H1 (cell line): ENCODE measurements at regions not wholly inside any gene's neighbourhood (a gene's known extent, or its start where the extent isn't known, plus 50 kb on each side); places are given as distances from the start of the nearest gene placed in this dataset.

Experiments used
- CTCF ChIA-PET: fragments of 300-600 bp; sonication (Branson Sonifier 250); formaldehyde crosslinking; loops from one replicate; lab custom pipeline; 2021; ENCODE audit not compliant: partially characterized antibody; lab: Charles Lee
- POLR2A ChIA-PET: fragments of 300-600 bp; sonication (Branson Sonifier 250); formaldehyde crosslinking; loops from one replicate; lab custom pipeline; 2021; ENCODE audit warnings: inconsistent platforms; ENCODE audit not compliant: partially characterized antibody; lab: Charles Lee
- DNase-seq, 2 experiments: peaks; one replicate each; pipeline versions ENCODE4 v3.0.0 to v3.0.0-alpha.2; 2010 to 2022; ENCODE audit warnings: low spot score in 2 of 2, low read depth in 1 of 2, mixed read lengths in 1 of 2
- FAIRE-seq: peaks from 2 replicates; lab custom pipeline; 2011; peaks lifted over from hg19 to GRCh38; lab: Jason Lieb, UNC
- H2AFZ ChIP-seq: 2 replicates; pipeline ENCODE4 v1.8.1; 2012; ENCODE audit warnings: low read length, inconsistent platforms
- H2AK5ac ChIP-seq: 2 replicates; pipeline ENCODE4 v1.6.1; 2013; ENCODE audit warnings: low read depth, low read length
- H2BK120ac ChIP-seq: replicated peaks from 2 replicates; pipeline ENCODE3; 2013; ENCODE audit warnings: low read depth, low read length, inconsistent platforms
- H2BK12ac ChIP-seq: 2 replicates; pipeline ENCODE4 v1.6.1; 2013; ENCODE audit warnings: low read depth, low read length
- H2BK15ac ChIP-seq: 2 replicates; pipeline ENCODE4 v1.6.1; 2013; ENCODE audit warnings: low read length
- H2BK20ac ChIP-seq: 2 replicates; pipeline ENCODE4 v1.6.1; 2013; ENCODE audit warnings: low read length
- H2BK5ac ChIP-seq: 2 replicates; pipeline ENCODE4 v1.6.1; 2013; ENCODE audit warnings: low read depth, low read length
- H3K14ac ChIP-seq: 2 replicates; pipeline ENCODE4 v1.6.1; 2013; ENCODE audit warnings: inconsistent platforms; ENCODE audit not compliant: insufficient read length
- H3K18ac ChIP-seq: 2 replicates; pipeline ENCODE4 v1.6.1; 2013; ENCODE audit warnings: low read length; ENCODE audit errors: extremely low read depth
- H3K23ac ChIP-seq: 2 replicates; pipeline ENCODE4 v1.6.1; 2013; ENCODE audit warnings: inconsistent platforms; ENCODE audit not compliant: insufficient read length
- H3K23me2 ChIP-seq: 2 replicates; pipeline ENCODE4 v1.6.1; 2013; ENCODE audit warnings: low read depth, low read length
- H3K27ac ChIP-seq: 2 replicates; pipeline ENCODE4 v1.6.1; 2011; ENCODE audit warnings: low read depth, low read length, inconsistent platforms
- H3K27me3 ChIP-seq, 4 experiments: replicated peaks in 1 of 4; 1 replicate in 1 of 4; 2 replicates in 3 of 4; pipeline versions ENCODE4 v1.6.1 to v1.8.1; 2011 to 2013; ENCODE audit warnings: low read length in 3 of 4, mild to moderate bottlenecking in 3 of 4, inconsistent platforms in 2 of 4, mixed read lengths in 2 of 4, moderate library complexity in 1 of 4; ENCODE audit not compliant: control insufficient read depth in 3 of 4, insufficient read depth in 3 of 4; ENCODE audit errors: extremely low read depth in 1 of 4
- H3K36me3 ChIP-seq, 4 experiments: 2 replicates each; pipeline versions ENCODE4 v1.6.1 to v1.8.1; 2011 to 2013; ENCODE audit warnings: mild to moderate bottlenecking in 4 of 4, low read length in 3 of 4, moderate library complexity in 2 of 4, control low read depth in 1 of 4, inconsistent platforms in 1 of 4; ENCODE audit not compliant: insufficient read depth in 4 of 4, control insufficient read depth in 2 of 4
- H3K4ac ChIP-seq: replicated peaks from 2 replicates; pipeline ENCODE3; 2013; ENCODE audit warnings: low read length, low read depth, mixed read lengths, inconsistent platforms; ENCODE audit not compliant: insufficient read length
- H3K4me1 ChIP-seq, 4 experiments: replicated peaks in 1 of 4; 1 replicate in 1 of 4; 2 replicates in 3 of 4; pipeline versions ENCODE4 v1.6.1 to v1.8.1; 2011 to 2013; ENCODE audit warnings: low read length in 3 of 4, inconsistent platforms in 2 of 4, mixed read lengths in 1 of 4; ENCODE audit not compliant: insufficient read depth in 4 of 4, control insufficient read depth in 3 of 4
- H3K4me2 ChIP-seq, 2 experiments: 2 replicates each; pipeline versions ENCODE4 v1.6.1 to v1.8.1; 2011 to 2013; ENCODE audit warnings: low read depth in 2 of 2, low read length in 2 of 2, control low read depth in 1 of 2, inconsistent platforms in 1 of 2, mild to moderate bottlenecking in 1 of 2; ENCODE audit not compliant: insufficient read depth in 1 of 2
- H3K4me3 ChIP-seq, 4 experiments: fragments of 200-600, 300-600 bp in 1 of 4; sonication (generic), shearing (Covaris generic), sonication (Bioruptor Twin) in 1 of 4; 2 replicates each; pipeline versions ENCODE4 v1.5.1 to v1.8.1; 2011 to 2016; ENCODE audit warnings: low read length in 4 of 4, low read depth in 3 of 4, control low read depth in 2 of 4, inconsistent platforms in 2 of 4, mild to moderate bottlenecking in 2 of 4, mixed read lengths in 1 of 4, moderate library complexity in 1 of 4; ENCODE audit not compliant: insufficient read depth in 2 of 4; ENCODE audit errors: extremely low read depth in 1 of 4
- H3K56ac ChIP-seq: replicated peaks from 2 replicates; pipeline ENCODE3; 2013; ENCODE audit warnings: low read depth, mild to moderate bottlenecking, mixed read lengths, low read length, inconsistent platforms; ENCODE audit not compliant: insufficient read length
- H3K79me1 ChIP-seq: 2 replicates; pipeline ENCODE4 v1.6.1; 2013; ENCODE audit warnings: low read depth, low read length, control low read depth
- H3K79me2 ChIP-seq, 2 experiments: 2 replicates each; pipeline versions ENCODE4 v1.6.1 to v1.8.1; 2012 to 2013; ENCODE audit warnings: low read length in 2 of 2, mild to moderate bottlenecking in 2 of 2, inconsistent platforms in 1 of 2; ENCODE audit not compliant: insufficient read depth in 2 of 2, control insufficient read depth in 1 of 2
- H3K9ac ChIP-seq, 4 experiments: replicated peaks in 1 of 4; 1 replicate in 1 of 4; 2 replicates in 3 of 4; pipeline versions ENCODE4 v1.6.1 to v1.8.1; 2011 to 2013; ENCODE audit warnings: low read depth in 3 of 4, low read length in 3 of 4, control low read depth in 2 of 4, mild to moderate bottlenecking in 2 of 4, moderate library complexity in 2 of 4, inconsistent platforms in 1 of 4; ENCODE audit errors: extremely low read depth in 1 of 4
- H3K9me3 ChIP-seq, 2 experiments: 2 replicates each; pipeline versions ENCODE4 v1.6.1 to v1.8.1; 2012 to 2013; ENCODE audit warnings: mild to moderate bottlenecking in 2 of 2, moderate library complexity in 2 of 2, control low read depth in 1 of 2, inconsistent platforms in 1 of 2, low read depth in 1 of 2, low read length in 1 of 2, mixed read lengths in 1 of 2; ENCODE audit not compliant: insufficient read depth in 2 of 2
- H4K20me1 ChIP-seq, 2 experiments: replicated peaks in 1 of 2; 2 replicates each; pipeline versions ENCODE3 to v1.8.1; 2011 to 2013; ENCODE audit warnings: inconsistent platforms in 2 of 2, low read length in 2 of 2, mild to moderate bottlenecking in 1 of 2; ENCODE audit not compliant: insufficient read depth in 2 of 2, control insufficient read depth in 1 of 2
- H4K5ac ChIP-seq: 2 replicates; pipeline ENCODE4 v1.6.1; 2013; ENCODE audit warnings: low read length, low read depth, mixed read lengths, inconsistent platforms; ENCODE audit not compliant: insufficient read length
- H4K8ac ChIP-seq: 2 replicates; pipeline ENCODE4 v1.8.0; 2013; ENCODE audit warnings: mild to moderate bottlenecking, moderate library complexity, low read length, inconsistent platforms; ENCODE audit not compliant: insufficient read depth; ENCODE audit errors: extremely low read depth
- H4K91ac ChIP-seq: replicated peaks from 2 replicates; pipeline ENCODE3; 2013; ENCODE audit warnings: low read length, mixed read lengths, inconsistent platforms; ENCODE audit not compliant: insufficient read length
- ATF3 ChIP-seq: IDR thresholded peaks from 2 replicates; pipeline ENCODE4 v1.6.1; 2011; ENCODE audit warnings: low read depth, mild to moderate bottlenecking, low read length; ENCODE audit not compliant: insufficient read depth
- CBX5 ChIP-seq: fragments of 300-800, 300-1000 bp; sonication (generic); IDR thresholded peaks from 2 replicates; pipeline ENCODE4 v1.7.1; 2016; ENCODE audit warnings: antibody characterized with exemption, low read length, low read depth
- CHD1 ChIP-seq: IDR thresholded peaks from 2 replicates; pipeline ENCODE4 v1.6.1; 2012; ENCODE audit warnings: low read depth, low read length, improper control_type of control experiment
- CHD2 ChIP-seq: IDR thresholded peaks from 2 replicates; pipeline ENCODE4 v1.6.1; 2012; ENCODE audit warnings: low read length, improper control_type of control experiment
- JUN ChIP-seq: IDR thresholded peaks from 2 replicates; pipeline ENCODE4 v1.6.1; 2011; ENCODE audit warnings: low read depth, mild to moderate bottlenecking, improper control_type of control experiment, low read length
- JUND ChIP-seq: IDR thresholded peaks from 2 replicates; pipeline ENCODE4 v1.6.1; 2011; ENCODE audit warnings: mild to moderate bottlenecking, improper control_type of control experiment, low read length
- KDM4A ChIP-seq: IDR thresholded peaks from one replicate; pipeline ENCODE4 v1.7.1; 2012; ENCODE audit warnings: low read depth, mild to moderate bottlenecking, moderate library complexity, low read length, inconsistent platforms; ENCODE audit not compliant: severe bottlenecking
- NRF1 ChIP-seq: IDR thresholded peaks from 2 replicates; pipeline ENCODE4 v1.6.1; 2011; ENCODE audit warnings: mild to moderate bottlenecking, low read depth, low read length, improper control_type of control experiment
- RFX5 ChIP-seq: IDR thresholded peaks from 2 replicates; pipeline ENCODE4 v1.6.1; 2011; ENCODE audit warnings: low read depth, low read length, improper control_type of control experiment, borderline replicate concordance
- RNF2 ChIP-seq: fragments of 200-900, 300-1000 bp; sonication (generic); IDR thresholded peaks from 2 replicates; pipeline ENCODE4 v1.7.1; 2016; ENCODE audit warnings: borderline replicate concordance, low read depth, mild to moderate bottlenecking, antibody characterized with exemption, low read length; ENCODE audit not compliant: poor library complexity, severe bottlenecking; ENCODE audit errors: missing control alignments
- RXRA ChIP-seq: IDR thresholded peaks from 2 replicates; pipeline ENCODE4 v1.6.1; 2011; ENCODE audit warnings: low read depth, mild to moderate bottlenecking, low read length, moderate library complexity; ENCODE audit not compliant: insufficient read depth
- SP2 ChIP-seq: IDR thresholded peaks from 2 replicates; pipeline ENCODE4 v1.6.1; 2012; ENCODE audit warnings: mild to moderate bottlenecking, low read length, inconsistent platforms
- SP4 ChIP-seq: IDR thresholded peaks from 2 replicates; pipeline ENCODE4 v1.6.1; 2012; ENCODE audit warnings: low read length, inconsistent platforms
- TAF7 ChIP-seq: optimal IDR thresholded peaks from 2 replicates; pipeline ENCODE3; 2011; ENCODE audit warnings: low read depth, mild to moderate bottlenecking, inconsistent platforms, low read length, moderate library complexity, borderline replicate concordance
- TCF12 ChIP-seq: IDR thresholded peaks from 2 replicates; pipeline ENCODE4 v1.6.1; 2011; ENCODE audit warnings: low read depth, mild to moderate bottlenecking, low read length
- TEAD4 ChIP-seq: IDR thresholded peaks from 2 replicates; pipeline ENCODE4 v1.6.1; 2012; ENCODE audit warnings: low read depth, low read length, inconsistent platforms, mixed read lengths
- WGBS, 2 experiments: shearing (Covaris generic) in 1 of 2; methylation state at CpG; one replicate each; pipeline versions ENCODE4 v1.1.6 to v1.1.7; 2013 to 2015; ENCODE audit warnings: low lambda C conversion rate in 2 of 2, mixed read lengths in 2 of 2, inconsistent platforms in 1 of 2, low coverage in 1 of 2, missing lambda C conversion rate in 1 of 2; ENCODE audit not compliant: insufficient replicate concordance in 2 of 2, insufficient coverage in 1 of 2, insufficient read length in 1 of 2; ENCODE audit errors: extremely low coverage in 1 of 2, missing lambda C conversion rate in 1 of 2; 5-methylcytosine and 5-hydroxymethylcytosine counted together

DNA sequence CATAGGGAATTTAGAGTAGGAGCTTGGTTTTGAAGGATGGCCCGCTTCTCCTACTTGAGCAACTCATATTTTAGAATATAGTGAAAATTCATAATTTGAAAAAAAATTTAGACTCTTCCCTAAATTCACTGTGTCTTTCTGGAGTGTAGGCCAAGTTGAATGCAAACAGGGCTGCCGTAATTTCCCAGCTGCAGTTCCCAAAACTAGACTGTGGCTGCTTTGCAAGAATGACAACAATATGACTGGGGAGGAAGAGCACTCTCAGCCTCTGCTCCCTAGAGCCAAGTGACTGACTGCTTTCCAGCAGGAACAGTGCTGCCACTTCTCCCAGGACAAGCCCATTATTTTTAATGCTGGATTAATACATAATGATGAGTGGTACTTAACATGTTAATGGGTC, 209.0 kb downstream of the RHOU start:
- no peak for TF ChIP-seq RFX5
- no peak for TF ChIP-seq SP2
- no peak for TF ChIP-seq ATF3
- TF ChIP-seq JUN: no peak
- no peak for TF ChIP-seq NRF1
- no peak for TF ChIP-seq TEAD4
- TF ChIP-seq RNF2: no peak
- TF ChIP-seq JUND: no peak
- TF ChIP-seq TAF7: no peak
- TF ChIP-seq RXRA: no peak
- TF ChIP-seq KDM4A: no peak
- TF ChIP-seq CHD2: no peak
- no peak for TF ChIP-seq SP4
- TF ChIP-seq CBX5: no peak
- TF ChIP-seq TCF12: no peak
- TF ChIP-seq CHD1: no peak
- no peak overlapping the region for H3K9ac ChIP-seq
- H3K36me3 ChIP-seq: no peaks in the 10 kb centered on the region
- H3K27me3 ChIP-seq: no peaks in the 10 kb centered on the region
- no peak overlapping the region for H3K4me3 ChIP-seq
- H2BK5ac ChIP-seq: no peak overlapping the region
- H4K20me1 ChIP-seq: no peaks in the 10 kb centered on the region
- CTCF ChIA-PET: no interaction called here
- POLR2A ChIA-PET: no interaction called here
- no peak overlapping the region for H4K91ac ChIP-seq
- no peak overlapping the region for H2AK5ac ChIP-seq
- H2BK20ac ChIP-seq: no peak overlapping the region
- no peak overlapping the region for H3K14ac ChIP-seq
- DNase-seq (no peak), FAIRE-seq (no peak)
- H3K18ac ChIP-seq: no peak overlapping the region
- no peak overlapping the region for H3K23ac ChIP-seq
- no peak overlapping the region for H3K27ac ChIP-seq
- H3K4ac ChIP-seq: no peak overlapping the region
- WGBS, 2 experiments: 85% methylated on average over 2 of the region's 2 CpGs; no CpG with 5 or more reads in 1 of the 2 experiments
- no peaks in the 10 kb centered on the region for H3K79me1 ChIP-seq
- no peak overlapping the region for H3K4me2 ChIP-seq
- H2AFZ ChIP-seq: no peak overlapping the region
- no peaks in the 10 kb centered on the region for H3K79me2 ChIP-seq
- H3K23me2 ChIP-seq: no peaks in the 10 kb centered on the region
- H4K8ac ChIP-seq: no peak overlapping the region
- no peak overlapping the region for H3K56ac ChIP-seq
- H2BK12ac ChIP-seq: no peak overlapping the region
- no peak overlapping the region for H2BK120ac ChIP-seq
- no peak overlapping the region for H4K5ac ChIP-seq
- no peaks in the 10 kb centered on the region for H3K9me3 ChIP-seq
- H2BK15ac ChIP-seq: no peak overlapping the region
- peaks cover 0 to 8% (median 5%) of the 10 kb centered on the region in 4 experiments; a peak in 5 of 7 replicates for H3K4me1 ChIP-seq
